ENCODE measurements at regions not wholly inside any gene's neighbourhood (a gene's known extent, or its start where the extent isn't known, plus 50 kb on each side); places are given as distances from the start of the nearest gene placed in this dataset.
"Not testable (repeated sequence)": the region's sequence is repeated elsewhere in the genome, so short reads cannot be mapped to it uniquely, and the experiment has no call there.

GRCh38 chr1:213585402-213585801, 402.4 kb upstream of the PROX1 start:
- DNase-seq (ENCODE audit: low spot score): no peak

- no peak for DNase-seq (ENCODE audit: low spot score)
These were observed 401.7 kb upstream of the PROX1 start for GRCh38 chr1:213585959-213586586.

- DNase-seq (ENCODE audit: low spot score): no peak
These were observed 401.2 kb upstream of the PROX1 start for GRCh38 chr1:213586587-213586972.

- DNase-seq (ENCODE audit: low spot score): no peak
These were observed 391.0 kb upstream of the PROX1 start for GRCh38 chr1:213596729-213597128.

- no peak for DNase-seq (ENCODE audit: low spot score)
These were observed 389.5 kb upstream of the PROX1 start for GRCh38 chr1:213598263-213598662.

GRCh38 chr1:213600879-213601278, 386.9 kb upstream of the PROX1 start:
- no peak for DNase-seq (ENCODE audit: low spot score)

- not testable (repeated sequence) for DNase-seq (ENCODE audit: low spot score)
These were observed 386.1 kb upstream of the PROX1 start for GRCh38 chr1:213601705-213602104.

GRCh38 chr1:213602796-213603486, 384.8 kb upstream of the PROX1 start:
- DNase-seq (ENCODE audit: low spot score): no peak

GRCh38 chr1:213604477-213604876, 383.3 kb upstream of the PROX1 start:
- DNase-seq (ENCODE audit: low spot score): no peak

GRCh38 chr1:213605732-213606131, 382.0 kb upstream of the PROX1 start:
- DNase-seq (ENCODE audit: low spot score): no peak

- no peak for DNase-seq (ENCODE audit: low spot score)
These were observed 381.4 kb upstream of the PROX1 start for GRCh38 chr1:213606252-213606820.

- DNase-seq (ENCODE audit: low spot score): no peak
These were observed 374.2 kb upstream of the PROX1 start for GRCh38 chr1:213613549-213613948.

GRCh38 chr1:213615226-213615916, 372.4 kb upstream of the PROX1 start:
- DNase-seq (ENCODE audit: low spot score): no peak

GRCh38 chr1:213617133-213617532, 370.6 kb upstream of the PROX1 start:
- DNase-seq (ENCODE audit: low spot score): no peak

GRCh38 chr1:213618094-213618493, 369.7 kb upstream of the PROX1 start:
- no peak for DNase-seq (ENCODE audit: low spot score)

GRCh38 chr1:213619026-213619425, 368.7 kb upstream of the PROX1 start:
- DNase-seq (ENCODE audit: low spot score): no peak

GRCh38 chr1:213621077-213621476, 366.7 kb upstream of the PROX1 start:
- no peak for DNase-seq (ENCODE audit: low spot score)

GRCh38 chr1:213622365-213623063, 365.3 kb upstream of the PROX1 start:
- peak; percentile 16 for DNase-seq (ENCODE audit: low spot score)

GRCh38 chr1:213623064-213623581, 364.6 kb upstream of the PROX1 start:
- no peak for DNase-seq (ENCODE audit: low spot score)

GRCh38 chr1:213623862-213624261, 363.9 kb upstream of the PROX1 start:
- no peak for DNase-seq (ENCODE audit: low spot score)

GRCh38 chr1:213636778-213637177, 351.0 kb upstream of the PROX1 start:
- DNase-seq (ENCODE audit: low spot score): not testable (repeated sequence)

GRCh38 chr1:213641312-213641711, 346.5 kb upstream of the PROX1 start:
- DNase-seq (ENCODE audit: low spot score): no peak

Data from H4 (cell line).